Liver (tissue), 3 donors: ENCODE measurements at regions not wholly inside any gene's neighbourhood (a gene's known extent, or its start where the extent isn't known, plus 50 kb on each side); places are given as distances from the start of the nearest gene placed in this dataset.

ENCODE experiments used
- FOXA1 ChIP-seq: IDR thresholded peaks from 2 replicates; pipeline ENCODE4 v1.6.1; 2016; ENCODE audit warnings: antibody characterized with exemption
- SP1 ChIP-seq: IDR thresholded peaks from 2 replicates; pipeline ENCODE4 v1.6.1; 2018; ENCODE audit warnings: antibody characterized with exemption, mild to moderate bottlenecking
- TAF1 ChIP-seq: conservative IDR thresholded peaks from 2 replicates; pipeline ENCODE4 v1.6.1; 2016; ENCODE audit warnings: antibody characterized with exemption, mild to moderate bottlenecking
- TF ChIP-seq, protein P1 (sequence below): IDR thresholded peaks from 2 replicates; pipeline ENCODE4 v1.6.1; 2016; ENCODE audit warnings: antibody characterized with exemption, mild to moderate bottlenecking
- TF ChIP-seq, protein P2 (sequence below): fragments of 150-350 bp; IDR thresholded peaks from 2 replicates; pipeline ENCODE4 v1.5.1; 2017; ENCODE audit warnings: improper control_type of control experiment, low read depth, low read length; ENCODE audit not compliant: missing input control
- donor health status: healthy.
- donor health status: healthy.

DNA sequence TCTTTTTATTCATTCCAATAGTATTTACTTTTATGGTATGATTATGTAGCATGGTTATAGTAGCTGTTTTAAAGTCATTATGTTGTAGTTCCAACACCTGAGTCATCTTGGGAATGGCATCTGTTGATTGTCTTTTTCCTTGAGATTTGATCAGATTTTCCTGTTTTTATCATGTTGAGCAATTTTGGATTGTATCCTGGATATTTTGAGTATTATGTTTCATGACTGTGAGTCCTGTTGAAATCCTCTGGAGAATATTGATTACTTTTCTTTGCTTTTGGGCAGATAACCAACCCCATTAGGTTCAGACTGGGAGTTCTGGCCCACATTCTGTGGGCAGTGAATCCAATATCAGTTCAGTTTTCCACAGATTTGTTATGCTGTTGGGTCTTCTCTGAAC lies 163.2 kb upstream of the SPRED2 start:
- no peak for TF ChIP-seq TAF1
- no peak for TF ChIP-seq FOXA1
- TF ChIP-seq, protein P1, sequence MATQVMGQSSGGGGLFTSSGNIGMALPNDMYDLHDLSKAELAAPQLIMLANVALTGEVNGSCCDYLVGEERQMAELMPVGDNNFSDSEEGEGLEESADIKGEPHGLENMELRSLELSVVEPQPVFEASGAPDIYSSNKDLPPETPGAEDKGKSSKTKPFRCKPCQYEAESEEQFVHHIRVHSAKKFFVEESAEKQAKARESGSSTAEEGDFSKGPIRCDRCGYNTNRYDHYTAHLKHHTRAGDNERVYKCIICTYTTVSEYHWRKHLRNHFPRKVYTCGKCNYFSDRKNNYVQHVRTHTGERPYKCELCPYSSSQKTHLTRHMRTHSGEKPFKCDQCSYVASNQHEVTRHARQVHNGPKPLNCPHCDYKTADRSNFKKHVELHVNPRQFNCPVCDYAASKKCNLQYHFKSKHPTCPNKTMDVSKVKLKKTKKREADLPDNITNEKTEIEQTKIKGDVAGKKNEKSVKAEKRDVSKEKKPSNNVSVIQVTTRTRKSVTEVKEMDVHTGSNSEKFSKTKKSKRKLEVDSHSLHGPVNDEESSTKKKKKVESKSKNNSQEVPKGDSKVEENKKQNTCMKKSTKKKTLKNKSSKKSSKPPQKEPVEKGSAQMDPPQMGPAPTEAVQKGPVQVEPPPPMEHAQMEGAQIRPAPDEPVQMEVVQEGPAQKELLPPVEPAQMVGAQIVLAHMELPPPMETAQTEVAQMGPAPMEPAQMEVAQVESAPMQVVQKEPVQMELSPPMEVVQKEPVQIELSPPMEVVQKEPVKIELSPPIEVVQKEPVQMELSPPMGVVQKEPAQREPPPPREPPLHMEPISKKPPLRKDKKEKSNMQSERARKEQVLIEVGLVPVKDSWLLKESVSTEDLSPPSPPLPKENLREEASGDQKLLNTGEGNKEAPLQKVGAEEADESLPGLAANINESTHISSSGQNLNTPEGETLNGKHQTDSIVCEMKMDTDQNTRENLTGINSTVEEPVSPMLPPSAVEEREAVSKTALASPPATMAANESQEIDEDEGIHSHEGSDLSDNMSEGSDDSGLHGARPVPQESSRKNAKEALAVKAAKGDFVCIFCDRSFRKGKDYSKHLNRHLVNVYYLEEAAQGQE, result no peak
- no peak for TF ChIP-seq SP1
- TF ChIP-seq, protein P2, sequence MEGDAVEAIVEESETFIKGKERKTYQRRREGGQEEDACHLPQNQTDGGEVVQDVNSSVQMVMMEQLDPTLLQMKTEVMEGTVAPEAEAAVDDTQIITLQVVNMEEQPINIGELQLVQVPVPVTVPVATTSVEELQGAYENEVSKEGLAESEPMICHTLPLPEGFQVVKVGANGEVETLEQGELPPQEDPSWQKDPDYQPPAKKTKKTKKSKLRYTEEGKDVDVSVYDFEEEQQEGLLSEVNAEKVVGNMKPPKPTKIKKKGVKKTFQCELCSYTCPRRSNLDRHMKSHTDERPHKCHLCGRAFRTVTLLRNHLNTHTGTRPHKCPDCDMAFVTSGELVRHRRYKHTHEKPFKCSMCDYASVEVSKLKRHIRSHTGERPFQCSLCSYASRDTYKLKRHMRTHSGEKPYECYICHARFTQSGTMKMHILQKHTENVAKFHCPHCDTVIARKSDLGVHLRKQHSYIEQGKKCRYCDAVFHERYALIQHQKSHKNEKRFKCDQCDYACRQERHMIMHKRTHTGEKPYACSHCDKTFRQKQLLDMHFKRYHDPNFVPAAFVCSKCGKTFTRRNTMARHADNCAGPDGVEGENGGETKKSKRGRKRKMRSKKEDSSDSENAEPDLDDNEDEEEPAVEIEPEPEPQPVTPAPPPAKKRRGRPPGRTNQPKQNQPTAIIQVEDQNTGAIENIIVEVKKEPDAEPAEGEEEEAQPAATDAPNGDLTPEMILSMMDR, result no peak
